Thoracic aorta (tissue), 2 donors: ENCODE measurements at regions not wholly inside any gene's neighbourhood (a gene's known extent, or its start where the extent isn't known, plus 50 kb on each side); places are given as distances from the start of the nearest gene placed in this dataset.

ENCODE experiments used
- ATAC-seq: fragments of 150-250 bp; one replicate; pipeline ENCODE4 v1.8.0; 2017; ENCODE audit warnings: low read depth; ENCODE audit not compliant: insufficient number of reproducible peaks, low FRiP score
- DNase-seq: peaks from one replicate; pipeline ENCODE4 v3.0.0-alpha.2; 2020; ENCODE audit warnings: low spot score
- H3K27ac ChIP-seq, 2 donors: fragments of 200-600 bp; sonication (generic); 1 replicate in 1 of 2; 2 replicates in 1 of 2; pipeline ENCODE4 v1.5.1; 2016; ENCODE audit warnings: mild to moderate bottlenecking in 2 of 2, moderate library complexity in 2 of 2
- H3K27me3 ChIP-seq: fragments of 200-600 bp; sonication (generic); replicated peaks from 2 replicates; pipeline ENCODE4 v1.6.0; 2016; ENCODE audit warnings: mild to moderate bottlenecking; ENCODE audit not compliant: insufficient read depth
- H3K36me3 ChIP-seq: fragments of 200-600 bp; sonication (generic); one replicate; pipeline ENCODE4 v1.5.1; 2016
- H3K4me1 ChIP-seq, 2 donors: fragments of 200-600 bp; sonication (generic); 1 replicate in 1 of 2; 2 replicates in 1 of 2; pipeline versions ENCODE4 v1.5.1 to v1.6.0; 2016; ENCODE audit warnings: low read depth in 2 of 2, mild to moderate bottlenecking in 1 of 2; ENCODE audit not compliant: control insufficient read depth in 1 of 2
- H3K4me3 ChIP-seq: fragments of 200-600 bp; sonication (generic); 2 replicates; pipeline ENCODE4 v1.5.1; 2016; ENCODE audit warnings: mild to moderate bottlenecking
- H3K9me3 ChIP-seq: fragments of 200-600 bp; sonication (generic); 2 replicates; pipeline ENCODE4 v1.5.1; 2016
- TF ChIP-seq, protein P1 (sequence below): fragments of 200-600 bp; sonication (generic); IDR thresholded peaks from one replicate; pipeline ENCODE4 v1.5.1; 2019; ENCODE audit warnings: antibody characterized with exemption

DNA sequence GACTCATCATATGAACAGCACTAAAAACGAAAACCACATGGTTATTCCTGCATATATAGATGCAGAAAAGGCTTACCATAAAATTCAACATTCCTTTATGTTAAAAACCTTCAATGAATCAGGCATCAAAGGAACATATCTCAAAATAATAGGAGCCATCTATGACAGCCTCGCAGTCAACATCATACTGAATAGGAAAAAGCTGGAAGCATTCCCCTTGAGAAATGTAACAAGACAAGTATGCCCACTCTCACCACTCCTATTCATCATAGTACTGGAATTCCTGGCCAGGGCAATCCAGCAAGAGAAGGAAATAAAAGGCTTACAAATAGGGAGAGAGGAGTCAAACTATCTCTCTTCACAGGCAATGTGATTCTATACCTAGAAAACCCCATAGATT, 179.6 kb upstream of the HTR2A start:
- Histone ChIP-seq H3K4me1 (no peaks in the 10 kb centered on the region), H3K4me3 (no peak overlapping the region), H3K9me3 (no peaks in the 10 kb centered on the region), H3K36me3 (no peaks in the 10 kb centered on the region), H3K27me3 (no peaks in the 10 kb centered on the region), H3K27ac (no peak overlapping the region)
- no peak for ATAC-seq
- DNase-seq = no peak
- TF ChIP-seq, protein P1, sequence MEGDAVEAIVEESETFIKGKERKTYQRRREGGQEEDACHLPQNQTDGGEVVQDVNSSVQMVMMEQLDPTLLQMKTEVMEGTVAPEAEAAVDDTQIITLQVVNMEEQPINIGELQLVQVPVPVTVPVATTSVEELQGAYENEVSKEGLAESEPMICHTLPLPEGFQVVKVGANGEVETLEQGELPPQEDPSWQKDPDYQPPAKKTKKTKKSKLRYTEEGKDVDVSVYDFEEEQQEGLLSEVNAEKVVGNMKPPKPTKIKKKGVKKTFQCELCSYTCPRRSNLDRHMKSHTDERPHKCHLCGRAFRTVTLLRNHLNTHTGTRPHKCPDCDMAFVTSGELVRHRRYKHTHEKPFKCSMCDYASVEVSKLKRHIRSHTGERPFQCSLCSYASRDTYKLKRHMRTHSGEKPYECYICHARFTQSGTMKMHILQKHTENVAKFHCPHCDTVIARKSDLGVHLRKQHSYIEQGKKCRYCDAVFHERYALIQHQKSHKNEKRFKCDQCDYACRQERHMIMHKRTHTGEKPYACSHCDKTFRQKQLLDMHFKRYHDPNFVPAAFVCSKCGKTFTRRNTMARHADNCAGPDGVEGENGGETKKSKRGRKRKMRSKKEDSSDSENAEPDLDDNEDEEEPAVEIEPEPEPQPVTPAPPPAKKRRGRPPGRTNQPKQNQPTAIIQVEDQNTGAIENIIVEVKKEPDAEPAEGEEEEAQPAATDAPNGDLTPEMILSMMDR = no peak

DNA sequence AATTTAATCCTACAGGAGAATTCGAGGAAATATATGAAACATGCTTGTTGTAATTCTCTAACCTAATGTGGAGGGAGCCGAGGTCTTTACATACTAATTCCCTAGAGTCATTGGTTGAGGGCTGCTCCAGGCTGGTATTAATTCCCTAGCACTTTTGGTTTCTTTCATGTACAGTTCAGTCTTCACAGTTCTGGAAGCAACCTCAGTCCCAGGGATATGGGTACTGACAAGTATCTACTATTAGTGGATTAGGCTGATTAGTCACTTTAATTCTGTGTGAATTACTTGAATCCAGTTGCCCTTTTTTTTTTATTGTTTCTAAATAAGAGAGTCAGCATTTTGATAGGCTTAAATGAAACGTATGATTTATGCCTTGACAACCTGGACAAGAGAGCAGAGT, 172.3 kb upstream of the HTR2A start:
- H3K4me1 ChIP-seq = no peaks in the 10 kb centered on the region
- H3K27ac ChIP-seq = no peak overlapping the region
- ATAC-seq (no peak), DNase-seq (no peak)
- H3K4me3 ChIP-seq = no peak overlapping the region
- no peaks in the 10 kb centered on the region for H3K27me3 ChIP-seq
- H3K36me3 ChIP-seq = no peaks in the 10 kb centered on the region
- H3K9me3 ChIP-seq = no peaks in the 10 kb centered on the region
- TF ChIP-seq, protein P1 = no peak

DNA sequence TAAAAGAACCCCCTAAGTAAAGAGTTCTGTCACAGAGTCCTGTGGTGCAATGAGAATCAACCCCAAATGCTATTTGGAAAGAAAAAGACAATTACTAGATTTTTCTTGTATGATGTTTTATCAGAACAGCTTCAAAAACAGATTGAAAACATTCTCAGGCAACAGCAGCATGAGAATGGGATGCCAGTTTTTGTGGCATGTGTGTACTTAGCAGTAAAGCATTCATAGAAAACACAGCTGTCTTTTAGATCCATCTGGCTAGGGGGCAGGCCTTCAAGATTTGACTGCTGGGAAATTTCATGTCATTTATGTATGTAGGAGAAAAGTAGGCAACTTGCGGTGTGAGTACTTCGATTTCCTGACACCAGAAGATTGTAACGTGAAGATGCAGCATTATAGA, 170.5 kb upstream of the HTR2A start:
- no peak overlapping the region for H3K27ac ChIP-seq
- ATAC-seq = no peak
- no peaks in the 10 kb centered on the region for H3K36me3 ChIP-seq
- H3K27me3 ChIP-seq = no peaks in the 10 kb centered on the region
- H3K4me3 ChIP-seq = no peak overlapping the region
- no peaks in the 10 kb centered on the region for H3K4me1 ChIP-seq
- TF ChIP-seq, protein P1 = no peak
- H3K9me3 ChIP-seq = peaks cover 4% of the 10 kb centered on the region
- DNase-seq = no peak

DNA sequence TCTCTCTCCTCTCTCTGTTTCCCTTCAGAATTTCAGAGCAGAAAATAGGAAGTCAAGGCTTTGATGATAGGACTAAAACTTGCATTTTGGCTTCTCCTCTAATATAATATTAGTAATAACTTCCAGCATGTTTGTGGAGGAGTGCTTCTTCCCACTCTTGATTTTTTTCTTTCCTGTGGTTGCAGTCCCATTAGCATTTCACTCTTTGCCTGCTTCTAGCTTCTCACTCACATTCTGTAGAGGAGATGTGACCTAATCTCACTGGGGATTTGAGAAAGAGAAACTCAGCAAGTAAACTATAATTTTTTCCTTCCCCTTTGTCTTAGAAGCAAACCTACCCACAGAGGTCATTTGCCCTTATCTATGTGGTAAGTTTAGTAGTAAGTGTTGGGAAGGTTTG, 169.4 kb upstream of the HTR2A start:
- Histone ChIP-seq H3K36me3 (no peaks in the 10 kb centered on the region), H3K9me3 (peaks cover 5% of the 10 kb centered on the region), H3K4me3 (no peak overlapping the region), H3K4me1 (no peaks in the 10 kb centered on the region), H3K27ac (no peak overlapping the region), H3K27me3 (no peaks in the 10 kb centered on the region)
- no peak for DNase-seq
- ATAC-seq = no peak
- TF ChIP-seq, protein P1 = no peak

DNA sequence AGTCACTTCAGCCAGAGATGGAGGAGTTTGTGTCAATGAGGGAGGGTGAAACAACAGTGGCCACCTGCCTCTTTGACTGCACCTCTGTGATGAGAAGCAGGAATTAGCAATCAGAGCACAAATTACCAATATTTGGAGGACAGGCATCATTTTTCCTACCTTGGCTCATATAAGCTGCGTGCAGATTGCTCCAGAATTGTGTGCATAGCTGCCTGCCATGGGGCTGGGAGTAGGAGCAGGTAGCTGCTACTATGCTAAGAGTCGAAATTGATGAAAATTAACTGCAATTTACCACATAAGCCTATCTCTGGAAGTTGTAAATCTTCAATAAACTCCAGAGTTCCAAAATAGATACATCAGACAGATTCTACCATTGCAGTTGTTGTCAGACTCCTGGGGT, 167.5 kb upstream of the HTR2A start:
- TF ChIP-seq, protein P1 = no peak
- Histone ChIP-seq H3K27ac (no peak overlapping the region), H3K9me3 (peaks cover 9% of the 10 kb centered on the region), H3K4me3 (no peak overlapping the region), H3K36me3 (no peaks in the 10 kb centered on the region), H3K4me1 (no peaks in the 10 kb centered on the region), H3K27me3 (no peaks in the 10 kb centered on the region)
- no peak for ATAC-seq
- DNase-seq = no peak
